Gastrocnemius medialis (tissue), 4 donors: ENCODE measurements at regions not wholly inside any gene's neighbourhood (a gene's known extent, or its start where the extent isn't known, plus 50 kb on each side); places are given as distances from the start of the nearest gene placed in this dataset.

ENCODE experiments used
- POLR2A ChIP-seq, 2 donors: fragments of 450-650 bp; IDR thresholded peaks; one replicate each; pipeline ENCODE4 v1.6.1; 2017; ENCODE audit warnings: antibody characterized with exemption in 2 of 2, mild to moderate bottlenecking in 2 of 2, moderate library complexity in 2 of 2
- TF ChIP-seq, protein P1 (sequence below), 5 experiments: fragments of 450-650 bp in 3 of 5; fragments of 200-600 bp in 2 of 5; sonication (generic) in 2 of 5; IDR thresholded peaks in 4 of 5; conservative IDR thresholded peaks in 1 of 5; 1 replicate in 4 of 5; 2 replicates in 1 of 5; pipeline ENCODE4 v1.5.1; 2016 to 2019; ENCODE audit warnings: antibody characterized with exemption in 5 of 5, mild to moderate bottlenecking in 3 of 5, moderate library complexity in 3 of 5

DNA sequence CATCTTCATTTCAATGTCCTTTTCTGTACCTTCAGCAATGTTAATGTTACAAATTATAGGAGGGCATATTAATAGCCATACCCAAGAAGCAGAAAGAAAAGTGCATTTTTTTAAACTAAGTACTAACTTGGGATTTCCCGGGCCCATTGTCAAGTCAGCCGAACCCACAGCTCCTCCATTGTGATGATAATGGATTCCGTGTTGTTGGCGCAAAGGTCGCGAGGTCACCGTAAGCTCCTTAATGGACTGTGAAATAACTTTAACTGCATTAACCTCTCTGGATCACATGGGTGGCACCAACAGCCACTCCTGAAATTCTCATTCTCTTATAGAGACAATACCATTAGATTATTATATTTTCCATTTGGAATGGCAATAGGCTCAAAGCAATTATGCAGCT, 250.6 kb upstream of the RRP15 start:
- TF ChIP-seq POLR2A (IDR thresholded peaks at IDR 0.05) = no peak
- TF ChIP-seq, protein P1, sequence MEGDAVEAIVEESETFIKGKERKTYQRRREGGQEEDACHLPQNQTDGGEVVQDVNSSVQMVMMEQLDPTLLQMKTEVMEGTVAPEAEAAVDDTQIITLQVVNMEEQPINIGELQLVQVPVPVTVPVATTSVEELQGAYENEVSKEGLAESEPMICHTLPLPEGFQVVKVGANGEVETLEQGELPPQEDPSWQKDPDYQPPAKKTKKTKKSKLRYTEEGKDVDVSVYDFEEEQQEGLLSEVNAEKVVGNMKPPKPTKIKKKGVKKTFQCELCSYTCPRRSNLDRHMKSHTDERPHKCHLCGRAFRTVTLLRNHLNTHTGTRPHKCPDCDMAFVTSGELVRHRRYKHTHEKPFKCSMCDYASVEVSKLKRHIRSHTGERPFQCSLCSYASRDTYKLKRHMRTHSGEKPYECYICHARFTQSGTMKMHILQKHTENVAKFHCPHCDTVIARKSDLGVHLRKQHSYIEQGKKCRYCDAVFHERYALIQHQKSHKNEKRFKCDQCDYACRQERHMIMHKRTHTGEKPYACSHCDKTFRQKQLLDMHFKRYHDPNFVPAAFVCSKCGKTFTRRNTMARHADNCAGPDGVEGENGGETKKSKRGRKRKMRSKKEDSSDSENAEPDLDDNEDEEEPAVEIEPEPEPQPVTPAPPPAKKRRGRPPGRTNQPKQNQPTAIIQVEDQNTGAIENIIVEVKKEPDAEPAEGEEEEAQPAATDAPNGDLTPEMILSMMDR (IDR thresholded peaks at IDR 0.05 in 4 of 5, conservative IDR thresholded peaks at IDR 0.05 in 1 of 5) = no peak
